ENCODE measurements at regions not wholly inside any gene's neighbourhood (a gene's known extent, or its start where the extent isn't known, plus 50 kb on each side); places are given as distances from the start of the nearest gene placed in this dataset.

GRCh38 chr4:38359113-38359512, 304.9 kb upstream of the KLF3 start:
- ATAC-seq (ENCODE audit: low read depth) = no peak
- H3K4me1 Mint-ChIP-seq = no peaks in the 10 kb centered on the region

GRCh38 chr4:38360201-38360600, 303.8 kb upstream of the KLF3 start:
- Mint-ChIP-seq H3K36me3 (no peaks in the 10 kb centered on the region), H3K4me3 (no peak overlapping the region), H3K27ac (no peak overlapping the region), H3K27me3 (no peaks in the 10 kb centered on the region), H3K9me3 (peaks cover 2% of the 10 kb centered on the region), H3K4me1 (no peaks in the 10 kb centered on the region)
- POLR2A ChIA-PET = no interaction called here
- ATAC-seq (ENCODE audit: low read depth) = no peak
- no peak for DNase-seq

More at GRCh38 chr4:38359113-38359512, 304.9 kb upstream of the KLF3 start:
- Mint-ChIP-seq H3K9me3 (peaks cover 4% of the 10 kb centered on the region), H3K4me3 (no peak overlapping the region), H3K36me3 (no peaks in the 10 kb centered on the region), H3K27ac (no peak overlapping the region), H3K27me3 (no peaks in the 10 kb centered on the region)
- DNase-seq = no peak
- POLR2A ChIA-PET = no interaction called here

GRCh38 chr4:38364383-38364963, 299.5 kb upstream of the KLF3 start:
- no peaks in the 10 kb centered on the region for H3K4me1 Mint-ChIP-seq
- POLR2A ChIA-PET = no interaction called here
- H3K27me3 Mint-ChIP-seq = peaks cover 2% of the 10 kb centered on the region
- H3K36me3 Mint-ChIP-seq = no peaks in the 10 kb centered on the region
- no peak overlapping the region for H3K27ac Mint-ChIP-seq
- peaks cover 4% of the 10 kb centered on the region for H3K9me3 Mint-ChIP-seq
- ATAC-seq (ENCODE audit: low read depth) (no peak), DNase-seq (no peak)
- H3K4me3 Mint-ChIP-seq = no peak overlapping the region

GRCh38 chr4:38365261-38365660, 298.7 kb upstream of the KLF3 start:
- POLR2A ChIA-PET = no interaction called here
- no peak overlapping the region for H3K4me3 Mint-ChIP-seq

GRCh38 chr4:38365748-38366310, 298.2 kb upstream of the KLF3 start:
- no peaks in the 10 kb centered on the region for H3K36me3 Mint-ChIP-seq
- no peak for ATAC-seq (ENCODE audit: low read depth)

More at GRCh38 chr4:38365261-38365660, 298.7 kb upstream of the KLF3 start:
- Mint-ChIP-seq H3K9me3 (peaks cover 4% of the 10 kb centered on the region), H3K36me3 (no peaks in the 10 kb centered on the region), H3K27me3 (peaks cover 2% of the 10 kb centered on the region), H3K4me1 (no peaks in the 10 kb centered on the region), H3K27ac (no peak overlapping the region)
- ATAC-seq (ENCODE audit: low read depth) = no peak
- DNase-seq = no peak

GRCh38 chr4:38366456-38366855, 297.5 kb upstream of the KLF3 start:
- no peaks in the 10 kb centered on the region for H3K36me3 Mint-ChIP-seq
- POLR2A ChIA-PET = no interaction called here
- H3K9me3 Mint-ChIP-seq = peaks cover 4% of the 10 kb centered on the region
- H3K4me3 Mint-ChIP-seq = no peak overlapping the region
- H3K27ac Mint-ChIP-seq = no peak overlapping the region
- ATAC-seq (ENCODE audit: low read depth) (no peak), DNase-seq (no peak)
- peaks cover 2% of the 10 kb centered on the region for H3K27me3 Mint-ChIP-seq
- no peaks in the 10 kb centered on the region for H3K4me1 Mint-ChIP-seq

More at GRCh38 chr4:38365748-38366310, 298.2 kb upstream of the KLF3 start:
- Mint-ChIP-seq H3K9me3 (peaks cover 4% of the 10 kb centered on the region), H3K4me3 (no peak overlapping the region), H3K27me3 (peaks cover 2% of the 10 kb centered on the region), H3K27ac (no peak overlapping the region), H3K4me1 (no peaks in the 10 kb centered on the region)
- no peak for DNase-seq
- POLR2A ChIA-PET = no interaction called here

- Mint-ChIP-seq H3K27ac (no peak overlapping the region), H3K36me3 (no peaks in the 10 kb centered on the region), H3K4me3 (no peak overlapping the region), H3K27me3 (peaks cover 2% of the 10 kb centered on the region), H3K4me1 (no peaks in the 10 kb centered on the region), H3K9me3 (peaks cover 4% of the 10 kb centered on the region)
- DNase-seq (no peak), ATAC-seq (ENCODE audit: low read depth) (no peak)
- POLR2A ChIA-PET = no interaction called here
Observed at GRCh38 chr4:38366997-38367396, 297.0 kb upstream of the KLF3 start.

GRCh38 chr4:38367642-38368174, 296.3 kb upstream of the KLF3 start:
- Mint-ChIP-seq H3K27me3 (peaks cover 2% of the 10 kb centered on the region), H3K36me3 (peaks cover 3% of the 10 kb centered on the region), H3K4me3 (no peak overlapping the region), H3K4me1 (no peaks in the 10 kb centered on the region), H3K9me3 (peaks cover 8% of the 10 kb centered on the region), H3K27ac (no peak overlapping the region)
- ATAC-seq (ENCODE audit: low read depth) = no peak
- POLR2A ChIA-PET = no interaction called here
- no peak for DNase-seq

- H3K4me1 Mint-ChIP-seq = peaks cover 5% of the 10 kb centered on the region
- peaks cover 8% of the 10 kb centered on the region for H3K9me3 Mint-ChIP-seq
- H3K27ac Mint-ChIP-seq = no peak overlapping the region
- DNase-seq (no peak), ATAC-seq (ENCODE audit: low read depth) (no peak)
- peaks cover 2% of the 10 kb centered on the region for H3K27me3 Mint-ChIP-seq
- no peak overlapping the region for H3K4me3 Mint-ChIP-seq
- peaks cover 7% of the 10 kb centered on the region for H3K36me3 Mint-ChIP-seq
- POLR2A ChIA-PET = no interaction called here
Observed at GRCh38 chr4:38368613-38369012, 295.4 kb upstream of the KLF3 start.

- POLR2A ChIA-PET = no interaction called here
- DNase-seq = no peak
- no peak overlapping the region for H3K27ac Mint-ChIP-seq
- peaks cover 5% of the 10 kb centered on the region for H3K4me1 Mint-ChIP-seq
- no peak overlapping the region for H3K4me3 Mint-ChIP-seq
- H3K27me3 Mint-ChIP-seq = peaks cover 2% of the 10 kb centered on the region
- ATAC-seq (ENCODE audit: low read depth) = no peak
- peaks cover 7% of the 10 kb centered on the region for H3K36me3 Mint-ChIP-seq
- H3K9me3 Mint-ChIP-seq = peaks cover 9% of the 10 kb centered on the region
Observed at GRCh38 chr4:38371391-38371851, 292.6 kb upstream of the KLF3 start.

- ATAC-seq (ENCODE audit: low read depth) (no peak), DNase-seq (no peak)
- no peak overlapping the region for H3K27ac Mint-ChIP-seq
- peaks cover 7% of the 10 kb centered on the region for H3K4me1 Mint-ChIP-seq
- H3K27me3 Mint-ChIP-seq = peaks cover 4% of the 10 kb centered on the region
- POLR2A ChIA-PET = no interaction called here
- H3K36me3 Mint-ChIP-seq = peaks cover 7% of the 10 kb centered on the region
- no peak overlapping the region for H3K4me3 Mint-ChIP-seq
- peaks cover 10% of the 10 kb centered on the region for H3K9me3 Mint-ChIP-seq
Observed at GRCh38 chr4:38373375-38373774, 290.6 kb upstream of the KLF3 start.

- Mint-ChIP-seq H3K4me3 (no peak overlapping the region), H3K36me3 (peaks cover 7% of the 10 kb centered on the region), H3K27me3 (peaks cover 3% of the 10 kb centered on the region), H3K9me3 (peaks cover 10% of the 10 kb centered on the region), H3K27ac (no peak overlapping the region), H3K4me1 (peaks cover 7% of the 10 kb centered on the region)
- no peak for DNase-seq
- ATAC-seq (ENCODE audit: low read depth) = no peak
- POLR2A ChIA-PET = no interaction called here
Observed at GRCh38 chr4:38377195-38377594, 286.8 kb upstream of the KLF3 start.

GRCh38 chr4:38378478-38378877, 285.5 kb upstream of the KLF3 start:
- Mint-ChIP-seq H3K27ac (no peak overlapping the region), H3K4me3 (no peak overlapping the region), H3K9me3 (peaks cover 8% of the 10 kb centered on the region), H3K36me3 (peaks cover 2% of the 10 kb centered on the region), H3K27me3 (peaks cover 3% of the 10 kb centered on the region), H3K4me1 (peaks cover 1% of the 10 kb centered on the region)
- no peak for DNase-seq
- POLR2A ChIA-PET = no interaction called here
- no peak for ATAC-seq (ENCODE audit: low read depth)

- POLR2A ChIA-PET = no interaction called here
- peaks cover 3% of the 10 kb centered on the region for H3K27me3 Mint-ChIP-seq
Observed at GRCh38 chr4:38381788-38382187, 282.2 kb upstream of the KLF3 start.

More at GRCh38 chr4:38381788-38382187, 282.2 kb upstream of the KLF3 start:
- peaks cover 2% of the 10 kb centered on the region for H3K36me3 Mint-ChIP-seq
- peaks cover 1% of the 10 kb centered on the region for H3K4me1 Mint-ChIP-seq
- H3K27ac Mint-ChIP-seq = no peak overlapping the region
- H3K9me3 Mint-ChIP-seq = peaks cover 5% of the 10 kb centered on the region
- DNase-seq (no peak), ATAC-seq (ENCODE audit: low read depth) (no peak)
- no peak overlapping the region for H3K4me3 Mint-ChIP-seq
